GM12878 (cell line): ENCODE measurements at regions not wholly inside any gene's neighbourhood (a gene's known extent, or its start where the extent isn't known, plus 50 kb on each side); places are given as distances from the start of the nearest gene placed in this dataset.

ENCODE experiments used
- ATAC-seq: fragments of 200-7000 bp; cut with Tn5 transposase; 3 replicates; pipeline ENCODE4 v1.9.1; 2020; ENCODE audit warnings: mild to moderate bottlenecking, moderate library complexity
- BruUV-seq: library from RNA; stranded (reverse); fragments of 400-500 nt; replicated peaks from 2 replicates; lab custom pipeline; 2021; lab: Mats Ljungman, UMichigan
- CTCF ChIA-PET: fragments of 300-600 bp; sonication (Branson Sonifier 250); formaldehyde crosslinking; extraction: SDS; loops from one replicate; lab custom pipeline; 2021; ENCODE audit warnings: inconsistent platforms; lab: Yijun Ruan, JAX
- POLR2A ChIA-PET: fragments of 350-600 bp; formaldehyde crosslinking; extraction: SDS; loops from one replicate; lab custom pipeline; 2021; ENCODE audit warnings: inconsistent platforms; lab: Charles Lee
- RAD21 ChIA-PET: fragments of 300-600 bp; sonication (Branson Sonifier 250); formaldehyde crosslinking; loops from one replicate; lab custom pipeline; 2023; ENCODE audit warnings: antibody characterized with exemption; ENCODE audit not compliant: unreplicated experiment; lab: Charles Lee
- SMC1A ChIA-PET: fragments of 300-600 bp; sonication (Branson Sonifier 250); formaldehyde crosslinking; loops from one replicate; lab custom pipeline; 2023; ENCODE audit not compliant: unreplicated experiment, uncharacterized antibody; lab: Charles Lee
- DNase-seq: peaks from one replicate; pipeline ENCODE4 v3.0.0-alpha.2; 2011; ENCODE audit warnings: low read depth, low spot score
- FAIRE-seq: peaks from 3 replicates; lab custom pipeline; 2011; peaks lifted over from hg19 to GRCh38; lab: Jason Lieb, UNC
- H2AFZ ChIP-seq: 2 replicates; pipeline ENCODE4 v1.6.0; 2011; ENCODE audit warnings: low read depth, low read length, control low read depth; ENCODE audit not compliant: control insufficient read depth
- H3K27ac ChIP-seq: 2 replicates; pipeline ENCODE4 v1.5.1; 2011; ENCODE audit warnings: control low read depth; ENCODE audit not compliant: control insufficient read depth, insufficient read depth
- H3K27me3 ChIP-seq, 2 experiments: replicated peaks in 1 of 2; 2 replicates each; pipeline versions ENCODE4 v1.6.0 to v1.6.1; 2011; ENCODE audit warnings: low read length in 1 of 2; ENCODE audit not compliant: control insufficient read depth in 2 of 2, insufficient read depth in 2 of 2
- H3K36me3 ChIP-seq, 2 experiments: 2 replicates each; pipeline ENCODE4 v1.5.1; 2011; ENCODE audit warnings: low read length in 1 of 2; ENCODE audit not compliant: control insufficient read depth in 2 of 2, insufficient read depth in 2 of 2
- H3K4me1 ChIP-seq: 2 replicates; pipeline ENCODE4 v1.6.1; 2011; ENCODE audit warnings: mild to moderate bottlenecking, low read length, moderate library complexity, mixed read lengths; ENCODE audit not compliant: control insufficient read depth, insufficient read depth
- H3K4me2 ChIP-seq: 2 replicates; pipeline ENCODE4 v1.6.0; 2011; ENCODE audit warnings: control low read depth; ENCODE audit not compliant: control insufficient read depth, insufficient read depth
- H3K4me3 ChIP-seq: fragments of 200-600 bp; sonication (generic); 2 replicates; pipeline ENCODE4 v1.5.1; 2016
- H3K79me2 ChIP-seq: 2 replicates; pipeline ENCODE4 v1.6.0; 2011; ENCODE audit warnings: low read length; ENCODE audit not compliant: control insufficient read depth, insufficient read depth
- H3K9ac ChIP-seq: 2 replicates; pipeline ENCODE4 v1.8.0; 2011; ENCODE audit warnings: low read length, control low read depth, mixed read lengths; ENCODE audit not compliant: control insufficient read depth, insufficient read depth
- H3K9me3 ChIP-seq: replicated peaks from 3 replicates; pipeline ENCODE4 v1.5.1; 2011; ENCODE audit warnings: mild to moderate bottlenecking, low read length; ENCODE audit not compliant: control insufficient read depth, insufficient read depth
- H4K20me1 ChIP-seq: 2 replicates; pipeline ENCODE4 v1.6.0; 2011; ENCODE audit not compliant: control insufficient read depth, insufficient read depth
- ASH2L ChIP-seq: fragments of 300-600, 200-600 bp; sonication (generic); IDR thresholded peaks from 2 replicates; pipeline ENCODE4 v1.6.1; 2017; ENCODE audit warnings: low read depth, mild to moderate bottlenecking, borderline replicate concordance
- IKZF2 ChIP-seq, 2 experiments: fragments of 450-650 bp; IDR thresholded peaks; 2 replicates each; pipeline ENCODE4 v1.6.1; 2017; ENCODE audit warnings: mild to moderate bottlenecking in 2 of 2, moderate library complexity in 2 of 2
- KLF5 ChIP-seq: fragments of 450-650 bp; IDR thresholded peaks from 2 replicates; pipeline ENCODE4 v1.6.1; 2014; ENCODE audit warnings: mild to moderate bottlenecking; ENCODE audit not compliant: partially characterized antibody
- NFIC ChIP-seq: IDR thresholded peaks from 2 replicates; pipeline ENCODE4 v1.6.1; 2012; ENCODE audit warnings: low read depth, mild to moderate bottlenecking, inconsistent platforms, low read length, moderate library complexity
- RAD21 ChIP-seq: IDR thresholded peaks from 2 replicates; pipeline ENCODE4 v1.6.1; 2011; ENCODE audit warnings: mild to moderate bottlenecking, low read depth, low read length, moderate library complexity; ENCODE audit not compliant: insufficient read depth
- ZNF384 ChIP-seq: IDR thresholded peaks from 2 replicates; pipeline ENCODE4 v1.6.1; 2012; ENCODE audit warnings: low read depth, mild to moderate bottlenecking, low read length, improper control_type of control experiment, borderline replicate concordance
- WGBS: methylation state at CpG from one replicate; pipeline ENCODE4 v1.1.6; 2016; ENCODE audit warnings: low lambda C conversion rate; ENCODE audit not compliant: insufficient replicate concordance, insufficient coverage; ENCODE audit errors: missing lambda C conversion rate; 5-methylcytosine and 5-hydroxymethylcytosine counted together
- in situ Hi-C: fragments of 300-500 bp; cut with MboI; formaldehyde crosslinking; loops from 9 replicates; pipeline ENCODE4 v1.14.3; 2018; ENCODE audit warnings: mixed read lengths
- intact Hi-C: fragments of 100-400 bp; cut with micrococcal nuclease; formaldehyde crosslinking; loops from one replicate; pipeline ENCODE4 v1.14.2; 2022; ENCODE audit not compliant: unreplicated experiment
- TF ChIP-seq, protein P1 (sequence below): IDR thresholded peaks from 2 replicates; pipeline ENCODE4 v1.6.1; 2012; ENCODE audit warnings: low read depth, low read length, improper control_type of control experiment

- in situ Hi-C loops, result no loop called here
- intact Hi-C loops, result no loop called here
- Histone ChIP-seq H3K4me1 (no peaks in the 10 kb centered on the region), H3K36me3 (no peaks in the 10 kb centered on the region), H3K27me3 (no peaks in the 10 kb centered on the region; a peak in 1 of 4 replicates)
- BruUV-seq, result no TSS peak
- no peak for ATAC-seq
- SMC1A ChIA-PET, result no interaction called here
- 6% methylated on average over 6 of the region's 6 CpGs for WGBS
- TF ChIP-seq ZNF384 (no peak), KLF5 (no peak)
- TF ChIP-seq, protein P1, sequence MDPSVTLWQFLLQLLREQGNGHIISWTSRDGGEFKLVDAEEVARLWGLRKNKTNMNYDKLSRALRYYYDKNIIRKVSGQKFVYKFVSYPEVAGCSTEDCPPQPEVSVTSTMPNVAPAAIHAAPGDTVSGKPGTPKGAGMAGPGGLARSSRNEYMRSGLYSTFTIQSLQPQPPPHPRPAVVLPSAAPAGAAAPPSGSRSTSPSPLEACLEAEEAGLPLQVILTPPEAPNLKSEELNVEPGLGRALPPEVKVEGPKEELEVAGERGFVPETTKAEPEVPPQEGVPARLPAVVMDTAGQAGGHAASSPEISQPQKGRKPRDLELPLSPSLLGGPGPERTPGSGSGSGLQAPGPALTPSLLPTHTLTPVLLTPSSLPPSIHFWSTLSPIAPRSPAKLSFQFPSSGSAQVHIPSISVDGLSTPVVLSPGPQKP, result no peak
- TF ChIP-seq, all 136 proteins: peak for 0
- H4K20me1 ChIP-seq, result no peaks in the 10 kb centered on the region
- ChIA-PET RAD21 (no interaction called here), CTCF (no interaction called here), POLR2A (no interaction called here)
- H3K9me3 ChIP-seq, result no peaks in the 10 kb centered on the region
- no peak overlapping the region for H3K4me2 ChIP-seq
- no peak overlapping the region for H3K27ac ChIP-seq
- no peak overlapping the region for H2AFZ ChIP-seq
- no peak for DNase-seq
- no peak for FAIRE-seq
- H3K9ac ChIP-seq, result no peak overlapping the region
- no peaks in the 10 kb centered on the region for H3K79me2 ChIP-seq
- no peak overlapping the region for H3K4me3 ChIP-seq
Observed at GRCh38 chr5:10045376-10045775, 204.3 kb downstream of the ATPSCKMT start.

- Histone ChIP-seq H2AFZ (no peak overlapping the region), H3K4me3 (no peak overlapping the region), H3K27ac (no peak overlapping the region), H4K20me1 (no peaks in the 10 kb centered on the region), H3K79me2 (no peaks in the 10 kb centered on the region), H3K36me3 (no peaks in the 10 kb centered on the region), H3K4me2 (no peak overlapping the region), H3K4me1 (no peaks in the 10 kb centered on the region), H3K9ac (no peak overlapping the region), H3K27me3 (no peaks in the 10 kb centered on the region), H3K9me3 (no peaks in the 10 kb centered on the region)
- SMC1A ChIA-PET, result no interaction called here
- no peak for TF ChIP-seq ASH2L
- no peak for TF ChIP-seq NFIC
- TF ChIP-seq IKZF2 (IDR thresholded peaks at IDR 0.05), result no peak
- TF ChIP-seq RAD21, result no peak
- DNase-seq (no peak), FAIRE-seq (no peak), ATAC-seq (no peak)
- no TSS peak for BruUV-seq
- RAD21 ChIA-PET, result no interaction called here
- POLR2A ChIA-PET, result no interaction called here
- 25% methylated on average over 3 of the region's 3 CpGs for WGBS
- in situ Hi-C loops (no loop called here), intact Hi-C loops (no loop called here)
- CTCF ChIA-PET, result no interaction called here
Observed at GRCh38 chr5:10036136-10036815, 213.4 kb downstream of the ATPSCKMT start.
